ENCODE measurements at regions not wholly inside any gene's neighbourhood (a gene's known extent, or its start where the extent isn't known, plus 50 kb on each side); places are given as distances from the start of the nearest gene placed in this dataset.
"Not testable (repeated sequence)": the region's sequence is repeated elsewhere in the genome, so short reads cannot be mapped to it uniquely, and the experiment has no call there.

DNA sequence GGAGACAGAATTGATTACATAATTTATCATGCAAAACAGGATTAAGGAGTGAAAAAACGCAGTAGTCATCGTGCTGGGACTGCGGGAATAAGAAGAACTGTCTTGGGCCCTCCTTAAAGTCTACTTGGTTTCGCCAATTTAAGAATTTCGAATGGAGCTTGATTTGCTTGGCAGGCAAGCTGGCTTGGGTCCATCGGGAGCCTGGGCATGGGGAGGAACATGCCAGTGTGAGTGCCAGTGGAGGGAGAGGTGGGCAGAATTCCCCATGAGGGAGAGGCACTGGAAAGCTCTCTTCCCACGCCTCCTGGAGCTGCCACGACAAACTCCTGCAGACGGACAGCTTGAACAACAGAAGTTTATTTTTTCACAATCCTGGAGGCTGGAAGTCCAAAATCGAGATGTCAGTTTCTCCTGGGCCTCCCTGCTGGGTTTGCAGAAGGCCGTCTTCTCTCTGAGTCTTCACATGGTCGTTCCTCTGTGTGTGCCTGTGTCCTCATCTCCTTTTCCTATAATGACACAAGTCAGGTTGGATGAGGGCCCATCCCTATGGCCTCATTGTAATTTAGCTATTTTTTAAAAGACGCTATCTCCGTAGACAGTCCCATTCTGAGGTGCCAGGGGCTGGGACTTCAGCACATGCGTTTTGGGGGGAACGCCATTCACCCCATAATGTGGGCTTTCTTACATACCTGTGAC is 528.7 kb upstream of the DPP6 start:
- Mint-ChIP-seq H3K9me3 (peaks cover 7% of the 10 kb centered on the region), H3K36me3 (ENCODE audit: low read depth) (no peaks in the 10 kb centered on the region), H3K27me3 (no peaks in the 10 kb centered on the region), H3K4me1 (no peaks in the 10 kb centered on the region), H3K4me3 (no peak overlapping the region), H3K27ac (no peak overlapping the region)
- DNase-seq, result no peak
- ChIA-PET POLR2A (no interaction called here), CTCF (no interaction called here)

DNA sequence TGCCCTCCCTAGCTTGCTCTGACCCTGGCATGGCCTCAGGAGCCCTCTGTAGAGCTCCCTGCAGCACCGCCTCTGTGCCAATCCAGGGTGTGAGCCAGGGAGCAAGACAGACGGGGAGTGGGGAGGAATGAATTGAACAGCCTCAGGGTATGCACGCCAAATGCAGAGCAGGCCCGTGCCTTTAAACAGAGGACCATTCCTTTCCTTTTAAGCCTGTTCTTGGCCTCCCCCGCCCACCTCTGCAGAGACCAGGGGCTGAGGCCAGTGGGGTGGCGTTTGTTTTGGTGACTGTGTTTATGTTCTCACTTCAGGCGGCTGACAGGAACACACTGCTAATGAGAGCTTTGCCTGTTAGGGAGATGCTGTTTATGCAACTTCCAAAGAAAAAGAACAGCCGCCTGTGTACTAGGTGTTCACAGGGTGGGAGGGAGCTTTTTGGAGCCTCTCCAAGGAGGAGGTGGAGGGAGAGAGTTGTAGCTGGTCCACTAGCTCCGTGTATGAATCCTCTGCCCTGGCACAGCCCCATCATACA is 528.1 kb upstream of the DPP6 start:
- ChIA-PET POLR2A (no interaction called here), CTCF (no interaction called here)
- Mint-ChIP-seq H3K27ac (no peak overlapping the region), H3K36me3 (ENCODE audit: low read depth) (no peaks in the 10 kb centered on the region), H3K27me3 (no peaks in the 10 kb centered on the region), H3K4me1 (no peaks in the 10 kb centered on the region), H3K9me3 (peaks cover 5% of the 10 kb centered on the region), H3K4me3 (no peak overlapping the region)
- DNase-seq, result no peak

DNA sequence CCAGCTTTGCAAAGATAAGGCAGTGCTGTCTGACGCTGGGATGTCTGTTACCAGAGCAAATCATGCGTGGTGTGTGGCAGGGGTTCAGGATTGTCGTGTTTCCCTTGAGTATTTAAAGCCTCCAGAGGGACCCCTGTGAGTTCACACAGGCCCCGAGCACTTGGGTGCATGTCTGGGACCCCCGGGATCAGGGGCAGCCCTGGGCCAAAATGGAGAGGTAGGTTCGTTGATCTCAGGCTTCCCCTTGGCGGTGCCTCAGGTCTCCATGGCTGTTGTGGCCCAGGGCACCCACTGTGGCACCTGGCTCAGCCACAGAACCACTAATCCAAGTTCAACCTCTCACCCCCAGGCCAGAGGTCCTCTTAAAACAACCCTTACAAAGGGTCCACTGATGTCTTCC is 523.1 kb upstream of the DPP6 start:
- Mint-ChIP-seq H3K27ac (no peak overlapping the region), H3K9me3 (peaks cover 7% of the 10 kb centered on the region), H3K27me3 (no peaks in the 10 kb centered on the region), H3K36me3 (ENCODE audit: low read depth) (no peaks in the 10 kb centered on the region), H3K4me1 (no peaks in the 10 kb centered on the region), H3K4me3 (no peak overlapping the region)
- ChIA-PET CTCF (interaction anchor here (1.5 kb wide), 1 partner anchor 10 kb away, joined by 5 read pairs; no protein-coding TSS in a partner anchor), POLR2A (no interaction called here)
- no peak for DNase-seq

DNA sequence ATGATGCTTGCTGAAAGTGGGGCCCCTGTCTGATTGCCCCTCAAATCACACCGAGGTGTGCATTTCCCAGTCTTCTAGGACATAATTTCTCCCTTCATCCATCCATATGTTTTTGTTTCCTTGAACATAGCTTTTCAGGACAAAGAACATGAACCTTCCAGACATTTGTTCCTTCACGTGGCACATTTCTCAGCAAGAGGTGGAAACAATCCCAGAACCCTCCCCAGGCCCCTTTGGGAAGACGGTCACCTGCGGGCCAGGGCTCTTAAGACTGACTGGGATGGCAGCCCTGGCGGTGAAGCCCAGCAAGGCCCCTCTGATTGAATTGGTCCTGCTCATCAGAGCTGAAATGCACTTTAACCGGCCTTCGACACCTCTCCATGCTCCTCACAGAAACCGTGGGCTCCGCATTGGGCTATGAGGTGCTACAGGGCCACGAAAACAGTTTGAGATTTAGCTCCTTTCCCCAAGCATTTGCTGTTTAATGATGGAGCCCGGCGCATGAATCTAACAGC is 522.5 kb upstream of the DPP6 start:
- Mint-ChIP-seq H3K9me3 (peaks cover 7% of the 10 kb centered on the region), H3K27ac (no peak overlapping the region), H3K27me3 (no peaks in the 10 kb centered on the region), H3K4me1 (no peaks in the 10 kb centered on the region), H3K4me3 (no peak overlapping the region), H3K36me3 (ENCODE audit: low read depth) (no peaks in the 10 kb centered on the region)
- no peak for DNase-seq
- POLR2A ChIA-PET, result no interaction called here
- CTCF ChIA-PET, result interaction anchor here (1.5 kb wide), 1 partner anchor 10 kb away, joined by 5 read pairs; no protein-coding TSS in a partner anchor

DNA sequence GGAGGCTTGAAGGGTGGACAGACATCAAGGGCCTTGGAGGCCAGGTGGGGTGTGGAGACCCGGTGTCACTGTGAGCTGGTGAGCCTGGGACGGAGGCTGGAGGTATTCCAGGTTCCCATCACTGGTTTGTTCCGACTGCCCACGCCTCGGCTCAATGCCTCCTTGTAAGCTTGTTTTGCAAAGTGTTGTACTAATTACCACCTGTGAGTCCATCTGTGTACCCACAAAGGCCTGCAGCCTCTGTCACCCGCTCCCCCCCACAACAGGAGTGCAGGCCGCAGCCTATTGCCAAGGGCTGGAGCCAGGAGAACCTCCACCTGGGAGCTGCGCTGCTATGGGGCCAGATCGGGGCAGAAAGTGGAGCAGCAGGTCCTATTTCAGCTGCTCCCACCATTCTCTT is 521.8 kb upstream of the DPP6 start:
- H3K4me3 Mint-ChIP-seq, result no peak overlapping the region
- no peaks in the 10 kb centered on the region for H3K36me3 Mint-ChIP-seq (ENCODE audit: low read depth)
- ChIA-PET POLR2A (no interaction called here), CTCF (no interaction called here)
- H3K9me3 Mint-ChIP-seq, result peaks cover 7% of the 10 kb centered on the region
- no peak for DNase-seq
- H3K4me1 Mint-ChIP-seq, result no peaks in the 10 kb centered on the region
- H3K27me3 Mint-ChIP-seq, result no peaks in the 10 kb centered on the region
- H3K27ac Mint-ChIP-seq, result no peak overlapping the region

DNA sequence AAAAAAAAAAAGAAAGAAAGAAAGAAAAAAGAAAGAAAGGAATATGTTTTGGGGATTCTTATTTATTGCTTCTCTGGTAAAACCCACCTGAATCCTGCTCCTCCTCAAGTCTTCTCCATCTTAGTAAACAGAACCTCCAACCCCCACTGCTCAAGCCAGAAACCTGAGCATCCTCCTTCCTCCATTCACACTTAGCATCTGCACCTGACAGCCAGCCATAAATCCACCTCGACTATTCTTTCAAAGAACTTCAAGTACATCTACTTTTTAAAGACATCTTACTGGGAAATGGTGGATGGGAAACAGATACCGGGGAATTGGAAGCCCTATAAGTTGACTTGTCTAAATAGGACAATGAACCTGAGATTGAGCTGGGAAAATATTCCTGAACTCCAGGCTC is 519.9 kb upstream of the DPP6 start:
- Mint-ChIP-seq H3K9me3 (peaks cover 7% of the 10 kb centered on the region), H3K4me1 (no peaks in the 10 kb centered on the region), H3K36me3 (ENCODE audit: low read depth) (no peaks in the 10 kb centered on the region), H3K27ac (no peak overlapping the region), H3K27me3 (no peaks in the 10 kb centered on the region), H3K4me3 (no peak overlapping the region)
- no peak for DNase-seq
- ChIA-PET CTCF (no interaction called here), POLR2A (no interaction called here)

DNA sequence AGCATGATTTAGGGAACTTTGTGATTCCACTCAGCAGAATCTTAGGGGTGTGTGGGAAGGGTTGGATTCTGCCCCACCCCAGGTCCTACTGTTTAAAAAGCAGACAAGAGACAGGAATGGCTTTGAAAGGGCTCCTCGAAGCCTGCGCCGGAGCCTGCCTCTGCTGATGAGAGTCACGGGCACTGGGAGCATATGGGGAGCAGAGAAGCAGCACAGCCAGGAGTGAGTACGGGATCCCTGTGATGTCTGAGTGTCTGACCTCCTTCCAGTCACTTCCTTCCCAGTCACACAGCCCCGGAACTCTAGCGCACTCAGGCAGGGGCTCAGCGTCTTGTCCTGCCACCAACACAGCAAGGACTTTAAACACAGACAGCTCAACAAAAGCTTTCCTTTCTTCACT is 514.9 kb upstream of the DPP6 start:
- H3K4me3 Mint-ChIP-seq, result no peak overlapping the region
- ChIA-PET CTCF (no interaction called here), POLR2A (no interaction called here)
- H3K27ac Mint-ChIP-seq, result no peak overlapping the region
- H3K27me3 Mint-ChIP-seq, result no peaks in the 10 kb centered on the region
- H3K36me3 Mint-ChIP-seq (ENCODE audit: low read depth), result no peaks in the 10 kb centered on the region
- no peaks in the 10 kb centered on the region for H3K9me3 Mint-ChIP-seq
- no peaks in the 10 kb centered on the region for H3K4me1 Mint-ChIP-seq
- DNase-seq, result no peak

DNA sequence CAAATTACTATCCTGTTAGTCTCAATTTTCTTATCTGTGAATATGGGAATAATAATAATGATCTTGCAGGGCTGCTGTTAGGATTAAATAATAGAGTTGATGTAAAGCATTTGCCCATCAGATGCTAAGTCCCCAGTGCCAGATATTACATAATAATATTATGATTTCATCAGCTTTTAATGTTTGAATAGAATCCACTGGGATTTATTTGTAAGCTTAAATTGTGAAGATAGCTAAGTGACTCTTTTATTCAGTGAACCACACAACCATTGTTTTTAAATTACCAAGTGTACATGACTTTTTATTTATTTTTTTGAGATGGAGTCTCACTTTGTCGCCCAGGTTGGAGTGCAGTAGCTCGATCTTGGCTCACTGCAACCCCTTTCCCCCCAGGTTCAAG is 510.3 kb upstream of the DPP6 start:
- ChIA-PET POLR2A (no interaction called here), CTCF (no interaction called here)
- H3K27me3 Mint-ChIP-seq, result no peaks in the 10 kb centered on the region

DNA sequence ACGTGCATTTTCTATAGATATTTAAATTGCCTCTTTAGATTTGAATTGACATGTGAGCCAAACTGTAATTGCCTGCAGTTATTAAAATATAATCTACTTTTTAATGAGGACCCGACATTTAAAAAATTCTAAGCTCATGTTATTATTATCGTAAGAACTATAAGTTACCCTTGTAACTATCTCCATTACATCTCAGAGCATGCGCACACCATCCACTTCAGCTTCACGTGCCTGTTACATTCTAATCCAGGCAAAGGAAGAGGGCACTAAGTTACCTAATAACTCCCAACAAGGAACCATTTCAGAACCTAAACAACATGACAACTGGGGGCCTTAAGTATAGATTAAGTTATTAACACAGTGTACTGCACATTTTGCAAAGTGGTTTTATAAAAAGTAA is 509.0 kb upstream of the DPP6 start:
- DNase-seq, result no peak
- no peaks in the 10 kb centered on the region for H3K27me3 Mint-ChIP-seq
- CTCF ChIA-PET, result no interaction called here

More for the DNA sequence above, 510.3 kb upstream of the DPP6 start:
- no peaks in the 10 kb centered on the region for H3K4me1 Mint-ChIP-seq
- H3K9me3 Mint-ChIP-seq, result no peaks in the 10 kb centered on the region
- H3K27ac Mint-ChIP-seq, result no peak overlapping the region
- DNase-seq, result no peak
- H3K4me3 Mint-ChIP-seq, result no peak overlapping the region
- no peaks in the 10 kb centered on the region for H3K36me3 Mint-ChIP-seq (ENCODE audit: low read depth)

DNA sequence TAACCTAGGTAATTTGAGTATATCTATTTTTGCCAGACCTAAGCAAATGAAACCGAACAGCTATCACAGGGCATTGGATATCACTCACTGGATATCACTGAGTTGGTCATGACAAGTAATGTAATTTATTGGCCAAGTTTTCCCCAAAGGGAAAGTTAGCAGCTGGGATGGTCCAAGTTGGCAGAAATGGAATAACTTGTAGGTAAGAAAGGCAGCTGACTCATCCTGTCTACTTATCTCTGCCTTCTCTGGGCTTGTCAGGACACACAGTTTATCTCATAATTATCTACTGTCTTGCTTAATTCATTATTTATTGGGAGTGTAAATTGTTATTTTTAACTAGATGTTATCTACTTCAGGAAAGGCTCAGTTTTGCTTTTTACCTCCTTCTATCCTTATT is 502.0 kb upstream of the DPP6 start:
- H3K4me3 Mint-ChIP-seq, result no peak overlapping the region
- CTCF ChIA-PET, result no interaction called here

More for the DNA sequence above, 509.0 kb upstream of the DPP6 start:
- Mint-ChIP-seq H3K4me1 (no peaks in the 10 kb centered on the region), H3K27ac (no peak overlapping the region), H3K4me3 (no peak overlapping the region), H3K9me3 (no peaks in the 10 kb centered on the region), H3K36me3 (ENCODE audit: low read depth) (no peaks in the 10 kb centered on the region)
- POLR2A ChIA-PET, result no interaction called here

DNA sequence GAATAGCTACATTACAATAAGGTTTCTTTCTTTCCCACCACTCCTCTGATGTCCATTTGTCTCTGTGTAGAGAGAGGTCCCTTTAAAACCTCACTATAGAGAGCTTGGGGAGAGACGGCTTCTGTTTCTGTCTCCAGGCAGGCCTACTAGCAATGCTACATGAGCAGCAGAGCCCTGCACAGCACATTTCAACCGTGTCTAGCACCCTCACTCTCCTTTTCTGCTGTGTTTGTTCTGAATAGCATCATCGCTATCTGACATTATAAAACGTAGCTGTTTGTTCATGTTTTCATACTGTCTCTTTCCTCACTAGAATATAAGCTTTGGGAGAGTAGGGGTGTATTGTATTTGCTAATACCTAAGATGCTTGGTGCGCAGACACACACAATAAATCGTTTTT is 487.8 kb upstream of the DPP6 start:
- no peak for DNase-seq
- Mint-ChIP-seq H3K36me3 (ENCODE audit: low read depth) (no peaks in the 10 kb centered on the region), H3K4me1 (no peaks in the 10 kb centered on the region), H3K27me3 (no peaks in the 10 kb centered on the region), H3K27ac (no peak overlapping the region), H3K9me3 (peaks cover 17% of the 10 kb centered on the region), H3K4me3 (no peak overlapping the region)
- POLR2A ChIA-PET, result no interaction called here
- CTCF ChIA-PET, result no interaction called here

More for the DNA sequence above, 502.0 kb upstream of the DPP6 start:
- no peaks in the 10 kb centered on the region for H3K4me1 Mint-ChIP-seq
- no peak overlapping the region for H3K27ac Mint-ChIP-seq
- DNase-seq, result no peak
- H3K27me3 Mint-ChIP-seq, result no peaks in the 10 kb centered on the region
- POLR2A ChIA-PET, result no interaction called here
- peaks cover 2% of the 10 kb centered on the region for H3K9me3 Mint-ChIP-seq
- no peaks in the 10 kb centered on the region for H3K36me3 Mint-ChIP-seq (ENCODE audit: low read depth)

DNA sequence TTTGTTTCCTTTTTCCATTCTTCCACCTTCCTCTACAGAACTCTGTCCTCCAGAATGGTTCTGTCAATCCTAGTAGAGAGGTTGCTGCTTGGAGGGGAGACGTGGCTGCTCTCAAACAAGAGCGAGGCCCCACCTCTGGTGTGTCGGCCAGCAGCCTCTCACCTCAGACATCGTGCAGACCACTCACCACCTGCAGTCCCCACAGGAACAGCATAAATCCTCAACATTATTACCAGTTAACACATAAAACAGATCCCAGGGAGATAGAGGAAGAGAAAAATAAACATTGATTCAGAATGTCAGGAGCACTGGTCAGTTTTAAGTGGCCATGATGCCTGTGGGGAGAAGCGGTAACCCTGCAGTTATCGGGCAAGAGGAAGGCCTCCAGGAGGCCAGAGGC is 485.9 kb upstream of the DPP6 start:
- POLR2A ChIA-PET, result no interaction called here
- Mint-ChIP-seq H3K9me3 (peaks cover 27% of the 10 kb centered on the region), H3K27ac (no peak overlapping the region), H3K4me1 (no peaks in the 10 kb centered on the region), H3K27me3 (no peaks in the 10 kb centered on the region), H3K36me3 (ENCODE audit: low read depth) (no peaks in the 10 kb centered on the region), H3K4me3 (no peak overlapping the region)
- DNase-seq, result no peak
- CTCF ChIA-PET, result no interaction called here

DNA sequence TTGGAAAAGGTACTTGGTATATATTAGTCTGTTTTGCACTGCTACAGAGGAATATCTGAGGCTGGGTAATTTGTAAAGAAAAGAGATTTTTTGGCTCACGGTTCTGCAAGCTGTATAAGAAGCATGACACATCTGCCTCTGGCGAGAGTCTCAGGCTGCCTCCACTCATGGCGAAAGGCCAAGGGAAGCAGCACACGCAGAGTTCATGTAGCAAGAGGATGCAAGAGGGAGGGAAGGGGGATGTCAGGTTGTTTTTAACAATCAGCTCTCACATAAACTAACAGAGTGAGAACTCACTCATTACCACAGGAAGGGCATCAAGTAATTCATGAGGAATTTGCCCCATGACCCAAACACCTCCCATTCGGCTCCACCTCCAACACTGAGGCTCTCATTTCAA is 484.8 kb upstream of the DPP6 start:
- Mint-ChIP-seq H3K4me3 (no peak overlapping the region), H3K9me3 (peaks cover 29% of the 10 kb centered on the region), H3K36me3 (ENCODE audit: low read depth) (no peaks in the 10 kb centered on the region), H3K27me3 (no peaks in the 10 kb centered on the region), H3K27ac (no peak overlapping the region), H3K4me1 (no peaks in the 10 kb centered on the region)
- ChIA-PET POLR2A (no interaction called here), CTCF (no interaction called here)
- no peak for DNase-seq

DNA sequence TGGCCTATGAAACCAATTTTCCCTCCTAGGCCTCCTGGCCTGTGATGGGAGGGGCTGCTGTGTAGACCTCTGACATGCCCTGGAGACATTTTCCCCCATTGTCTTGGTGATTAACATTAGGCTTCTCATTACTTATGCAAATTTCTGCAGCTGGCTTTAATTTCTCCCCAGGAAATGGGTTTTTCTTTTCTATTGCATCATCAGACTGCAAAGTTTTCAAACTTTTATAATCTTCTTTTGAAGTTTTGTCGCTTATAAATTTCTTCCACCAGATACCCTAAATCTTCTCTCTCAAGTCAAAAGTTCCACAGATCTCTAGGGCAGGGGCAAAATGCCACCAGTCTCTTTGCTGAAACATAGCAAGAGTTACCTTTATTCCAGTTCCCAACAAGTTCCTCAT is 482.7 kb upstream of the DPP6 start:
- H3K36me3 Mint-ChIP-seq (ENCODE audit: low read depth); H3K4me1 Mint-ChIP-seq; DNase-seq; CTCF ChIA-PET; POLR2A ChIA-PET; H3K4me3 Mint-ChIP-seq; H3K27me3 Mint-ChIP-seq; H3K27ac Mint-ChIP-seq: not testable (repeated sequence)
- peaks cover 34% of the 10 kb centered on the region for H3K9me3 Mint-ChIP-seq

Measured in activated CD4-positive, alpha-beta T cell treated with anti-CD3 and anti-CD28 coated beads, Interleukin-2, amount 10 ng/mL, durations not matched to agents 7 days and 5 days (primary cell).